GM18951 (cell line): ENCODE measurements at regions not wholly inside any gene's neighbourhood (a gene's known extent, or its start where the extent isn't known, plus 50 kb on each side); places are given as distances from the start of the nearest gene placed in this dataset.
"Not testable (repeated sequence)": the region's sequence is repeated elsewhere in the genome, so short reads cannot be mapped to it uniquely, and the experiment has no call there.

Source experiments
- POLR2A ChIP-seq: IDR thresholded peaks from 4 replicates; pipeline ENCODE4 v1.6.1; 2011; ENCODE audit warnings: mild to moderate bottlenecking; ENCODE audit not compliant: insufficient read length, insufficient read depth; ENCODE audit errors: extremely low read depth
- in situ Hi-C: fragments of 300-500 bp; cut with MboI; formaldehyde crosslinking; loops from one replicate; pipeline ENCODE4 v1.12.0; 2022; ENCODE audit warnings: low sequenced_read_pairs, mixed read lengths, inconsistent platforms; ENCODE audit not compliant: unreplicated experiment

GRCh38 chr2:8249141-8249540 is 432.7 kb upstream of the ID2 start:
- TF ChIP-seq POLR2A: no peak
- in situ Hi-C loops: no loop called here

- in situ Hi-C loops: no loop called here
- TF ChIP-seq POLR2A: no peak
These were observed 432.1 kb upstream of the ID2 start for GRCh38 chr2:8249769-8250168.

GRCh38 chr2:8250290-8250689 is 431.6 kb upstream of the ID2 start:
- in situ Hi-C loops: not testable (repeated sequence)

- in situ Hi-C loops: no loop called here
- TF ChIP-seq POLR2A: no peak
These were observed 430.6 kb upstream of the ID2 start for GRCh38 chr2:8251291-8251690.

- TF ChIP-seq POLR2A: no peak
- in situ Hi-C loops: no loop called here
These were observed 430.0 kb upstream of the ID2 start for GRCh38 chr2:8251856-8252255.

- in situ Hi-C loops: no loop called here
- TF ChIP-seq POLR2A: no peak
These were observed 428.7 kb upstream of the ID2 start for GRCh38 chr2:8252997-8253694.

GRCh38 chr2:8253781-8254180 is 428.1 kb upstream of the ID2 start:
- TF ChIP-seq POLR2A: no peak
- in situ Hi-C loops: no loop called here

GRCh38 chr2:8254214-8254613 is 427.6 kb upstream of the ID2 start:
- in situ Hi-C loops: not testable (repeated sequence)

- TF ChIP-seq POLR2A: no peak
- in situ Hi-C loops: no loop called here
These were observed 426.9 kb upstream of the ID2 start for GRCh38 chr2:8254791-8255447.

- no peak for TF ChIP-seq POLR2A
- in situ Hi-C loops: no loop called here
These were observed 426.4 kb upstream of the ID2 start for GRCh38 chr2:8255448-8255800.

GRCh38 chr2:8256905-8257304 is 425.0 kb upstream of the ID2 start:
- no peak for TF ChIP-seq POLR2A
- in situ Hi-C loops: no loop called here

GRCh38 chr2:8257502-8257901 is 424.4 kb upstream of the ID2 start:
- in situ Hi-C loops: no loop called here
- TF ChIP-seq POLR2A: no peak

- no peak for TF ChIP-seq POLR2A
- in situ Hi-C loops: no loop called here
These were observed 423.4 kb upstream of the ID2 start for GRCh38 chr2:8258406-8258805.

GRCh38 chr2:8259106-8259840 is 422.6 kb upstream of the ID2 start:
- in situ Hi-C loops: no loop called here
- no peak for TF ChIP-seq POLR2A

- in situ Hi-C loops: no loop called here
- TF ChIP-seq POLR2A: no peak
These were observed 422.0 kb upstream of the ID2 start for GRCh38 chr2:8259841-8260178.

- TF ChIP-seq POLR2A: no peak
- in situ Hi-C loops: no loop called here
These were observed 421.6 kb upstream of the ID2 start for GRCh38 chr2:8260213-8260612.
